GOT3 (cell line): ENCODE measurements at regions not wholly inside any gene's neighbourhood (a gene's known extent, or its start where the extent isn't known, plus 50 kb on each side); places are given as distances from the start of the nearest gene placed in this dataset.
"Not testable (repeated sequence)": the region's sequence is repeated elsewhere in the genome, so short reads cannot be mapped to it uniquely, and the experiment has no call there.

ENCODE experiments used
- DNase-seq: peaks from one replicate; lab custom pipeline; 2025; ENCODE audit warnings: mixed read lengths; lab: John Stamatoyannopoulos, UW

DNA sequence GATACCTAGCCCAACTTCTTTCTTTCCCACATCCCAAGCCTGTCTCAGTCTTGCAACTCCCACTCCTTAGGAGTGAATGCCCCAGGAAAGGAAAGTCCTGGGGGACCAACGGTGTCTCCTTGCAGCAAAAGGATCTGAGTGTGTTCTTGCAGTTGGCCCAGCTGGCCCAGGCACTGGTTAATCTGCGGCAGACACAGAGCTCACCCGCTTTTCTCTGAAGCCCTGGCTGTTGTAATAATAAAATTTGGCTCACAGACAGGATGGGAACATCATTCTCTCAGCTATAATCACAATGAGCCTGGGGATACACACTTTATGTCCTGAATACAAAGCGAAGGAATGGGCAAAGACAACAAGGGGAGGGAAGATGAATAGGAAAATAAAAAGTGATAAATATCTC, 185.6 kb upstream of the ADRA1D start:
- no peak for DNase-seq

- no peak for DNase-seq
These were observed 182.4 kb upstream of the ADRA1D start for GRCh38 chr20:4431446-4431845.

- not testable (repeated sequence) for DNase-seq
These were observed 181.7 kb upstream of the ADRA1D start for GRCh38 chr20:4430826-4431225.

DNA sequence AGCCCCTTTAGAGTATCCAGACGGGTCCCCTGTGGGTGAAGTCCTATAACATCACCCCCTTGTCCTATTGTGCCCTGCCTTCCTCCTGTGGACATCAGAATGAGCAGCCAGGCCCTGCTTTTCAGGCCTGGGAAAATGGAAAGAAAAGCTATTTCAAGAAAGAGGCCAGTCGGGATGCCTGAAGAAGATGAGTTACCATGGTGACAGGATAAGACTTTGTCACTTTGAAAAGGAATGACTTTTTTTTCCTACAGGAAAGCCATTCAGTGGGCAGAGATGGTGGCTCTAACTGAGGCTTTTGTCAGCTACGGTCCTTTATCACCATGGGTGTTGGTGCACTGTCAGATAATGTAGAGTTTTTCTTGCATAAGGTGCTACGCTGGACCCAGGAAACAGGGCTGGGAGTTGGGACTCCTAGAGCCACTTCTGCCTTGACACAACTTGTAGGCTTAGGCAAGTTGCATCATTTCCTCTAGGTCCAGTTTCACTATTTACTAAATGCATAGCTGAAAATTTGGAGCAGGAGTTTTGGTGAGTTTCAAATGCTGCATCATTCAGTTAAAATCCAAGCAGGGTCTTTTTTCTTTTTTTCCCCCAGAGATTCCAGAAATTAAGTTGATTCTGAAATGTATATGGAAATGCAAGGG, 179.0 kb upstream of the ADRA1D start:
- no peak for DNase-seq

DNA sequence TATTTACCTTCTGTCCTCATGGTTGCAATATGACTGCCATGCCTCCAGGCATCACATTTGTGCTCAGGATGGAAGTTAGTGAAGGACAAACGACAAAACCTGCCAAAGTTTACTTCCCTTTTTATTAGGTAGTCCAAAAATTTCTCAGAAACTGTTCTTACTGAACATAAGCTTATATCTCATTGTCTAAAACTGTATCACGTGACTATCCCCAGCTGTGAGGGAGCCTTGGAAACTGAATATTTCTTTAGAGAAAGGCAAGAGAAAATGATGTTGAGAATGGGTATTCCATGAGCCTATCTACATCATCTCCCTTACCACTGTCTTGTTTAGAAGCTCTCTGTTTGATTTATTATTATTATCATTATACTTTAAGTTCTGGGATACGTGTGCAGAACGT, 169.1 kb upstream of the ADRA1D start:
- DNase-seq, result no peak

- DNase-seq, result no peak
These were observed 166.2 kb upstream of the ADRA1D start for GRCh38 chr20:4415281-4415680.

GRCh38 chr20:4413314-4414049, 164.4 kb upstream of the ADRA1D start:
- DNase-seq, result no peak

GRCh38 chr20:4412216-4412615, 163.1 kb upstream of the ADRA1D start:
- DNase-seq, result no peak

DNA sequence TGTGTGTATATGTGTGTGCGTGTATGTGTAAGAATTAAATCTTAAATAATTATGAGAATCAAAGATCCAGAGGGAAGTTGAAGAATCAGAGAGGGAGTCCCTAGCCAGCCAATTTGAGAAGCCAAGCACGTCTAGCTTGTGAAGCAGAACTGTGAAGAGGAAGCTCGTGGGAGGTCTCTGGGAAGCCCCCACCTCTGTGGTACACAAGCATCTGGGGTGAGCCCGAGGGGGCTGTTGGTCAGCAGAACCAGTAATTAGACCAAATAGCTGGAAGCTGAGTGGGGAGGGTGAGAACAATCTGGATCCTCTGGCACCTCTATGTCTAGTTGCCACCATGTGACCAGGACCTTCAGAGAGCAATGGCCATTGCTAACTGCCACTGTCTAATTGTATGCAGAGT, 162.7 kb upstream of the ADRA1D start:
- DNase-seq, result no peak

DNA sequence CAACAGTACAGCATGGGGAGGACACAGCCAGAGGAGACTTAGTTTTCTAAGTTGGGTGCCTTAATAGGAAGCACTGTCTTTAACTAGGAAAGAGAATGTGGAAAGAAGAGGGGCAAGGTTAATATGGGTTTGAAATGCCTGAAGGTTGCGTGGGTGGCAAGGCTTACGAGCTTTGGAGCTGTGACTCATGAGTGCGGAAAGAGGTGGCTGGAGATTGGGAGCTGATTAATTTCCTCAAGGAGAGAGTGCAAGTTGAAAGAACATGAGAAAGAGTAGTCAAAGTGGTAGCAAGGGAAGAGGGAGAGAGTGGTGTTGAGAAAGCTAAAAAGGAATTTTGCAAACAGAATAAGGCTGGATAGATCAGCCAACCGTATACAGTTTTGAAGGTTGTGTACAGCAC, 157.5 kb upstream of the ADRA1D start:
- no peak for DNase-seq

GRCh38 chr20:4401601-4402000, 152.5 kb upstream of the ADRA1D start:
- DNase-seq, result no peak

- DNase-seq, result no peak
These were observed 135.9 kb upstream of the ADRA1D start for GRCh38 chr20:4384961-4385360.

DNA sequence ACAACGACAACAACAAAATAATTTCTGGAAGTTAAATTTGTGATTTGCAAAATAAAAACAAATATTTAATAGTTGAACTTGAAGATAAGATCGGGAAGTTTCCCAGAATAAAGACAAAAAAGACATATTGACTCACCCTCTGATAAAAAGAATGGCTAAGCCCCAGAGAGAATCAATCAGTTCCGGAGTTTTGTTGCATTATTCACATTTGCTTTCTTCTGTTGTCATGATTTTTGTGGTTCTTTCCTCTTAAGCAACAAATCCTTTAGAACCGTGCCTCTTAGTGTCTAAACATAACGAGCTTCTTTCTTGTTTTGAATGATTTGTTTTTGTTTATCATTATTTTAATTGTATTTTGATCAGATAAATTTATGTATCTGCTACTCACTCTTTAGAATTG, 134.9 kb upstream of the ADRA1D start:
- no peak for DNase-seq

DNA sequence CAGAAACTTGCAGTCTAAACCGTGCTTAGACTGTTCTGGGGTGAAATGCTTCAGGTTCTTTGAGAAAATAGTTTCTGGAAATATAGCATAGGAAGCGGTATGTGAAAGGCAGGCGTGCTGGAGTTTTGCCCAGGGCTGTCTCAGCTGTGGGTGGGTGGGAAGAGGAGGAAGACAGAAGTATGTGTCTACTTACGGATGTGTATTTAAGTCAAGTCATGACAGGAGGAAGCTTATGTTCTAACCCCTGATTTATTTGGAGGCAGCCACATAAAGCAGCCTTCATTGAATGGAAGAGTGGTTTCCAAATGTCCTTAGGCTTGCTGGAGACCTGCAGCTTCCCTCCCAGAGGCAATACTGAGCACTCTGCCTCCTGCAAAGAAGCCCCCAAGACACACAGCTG, 126.8 kb upstream of the ADRA1D start:
- DNase-seq, result no peak

GRCh38 chr20:4373454-4373853, 124.4 kb upstream of the ADRA1D start:
- no peak for DNase-seq

GRCh38 chr20:4371623-4372251, 122.7 kb upstream of the ADRA1D start:
- no peak for DNase-seq

DNA sequence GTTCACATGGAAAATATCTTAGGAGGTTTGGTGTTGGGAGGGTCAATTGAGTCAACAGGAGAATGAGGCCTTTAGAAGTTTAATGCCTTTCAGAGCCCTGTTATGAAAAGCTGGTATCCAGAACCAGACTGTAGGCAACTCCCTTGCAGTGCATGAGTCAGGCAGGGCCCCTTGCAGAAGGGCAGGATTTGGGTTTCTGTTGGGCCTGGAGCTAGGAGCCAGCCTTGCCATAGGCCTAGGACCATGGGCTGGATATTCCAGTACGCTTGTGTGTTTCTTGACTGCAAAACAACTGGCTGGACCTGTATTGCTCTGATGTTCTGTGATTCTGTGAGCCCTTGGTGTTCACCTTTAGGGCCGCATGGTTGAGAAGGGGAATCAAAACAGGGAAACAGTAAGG, 121.8 kb upstream of the ADRA1D start:
- DNase-seq, result no peak

DNA sequence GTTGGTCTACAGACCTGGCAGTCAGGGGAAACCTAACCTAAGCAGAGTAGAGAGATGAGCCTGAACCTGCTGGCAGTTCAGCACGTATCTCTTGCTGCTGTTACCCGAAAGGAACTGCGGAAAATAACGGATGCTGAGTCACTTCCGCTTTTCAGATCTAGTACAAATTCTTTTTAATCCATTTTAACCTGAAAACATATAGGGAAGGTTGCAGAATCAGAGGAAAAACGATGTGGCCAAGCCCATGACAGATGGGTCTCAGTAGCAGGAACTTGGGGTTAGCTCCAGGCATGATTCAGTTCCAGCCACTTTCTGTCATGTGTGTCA, 120.7 kb upstream of the ADRA1D start:
- DNase-seq, result no peak

- no peak for DNase-seq
These were observed 120.2 kb upstream of the ADRA1D start for GRCh38 chr20:4369119-4369797.

DNA sequence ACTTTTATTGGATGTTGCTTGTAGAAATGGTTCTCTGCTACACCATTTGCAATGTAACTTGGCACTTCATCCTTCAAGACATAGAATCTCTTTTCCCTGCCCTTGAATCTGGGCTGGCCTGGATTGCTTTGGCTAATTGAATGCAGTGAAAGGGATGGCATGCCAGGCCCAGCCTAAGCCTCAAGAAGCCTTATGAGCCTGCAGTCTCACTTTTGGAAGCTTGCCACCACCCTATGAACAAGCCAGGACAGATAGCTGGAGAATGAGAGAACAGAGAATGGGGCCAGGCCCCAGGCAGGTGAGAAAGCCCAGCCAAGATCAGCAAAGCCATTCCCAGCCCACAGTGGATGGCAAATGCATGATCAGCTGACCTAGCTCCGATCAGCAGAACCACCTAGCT, 117.0 kb upstream of the ADRA1D start:
- no peak for DNase-seq

DNA sequence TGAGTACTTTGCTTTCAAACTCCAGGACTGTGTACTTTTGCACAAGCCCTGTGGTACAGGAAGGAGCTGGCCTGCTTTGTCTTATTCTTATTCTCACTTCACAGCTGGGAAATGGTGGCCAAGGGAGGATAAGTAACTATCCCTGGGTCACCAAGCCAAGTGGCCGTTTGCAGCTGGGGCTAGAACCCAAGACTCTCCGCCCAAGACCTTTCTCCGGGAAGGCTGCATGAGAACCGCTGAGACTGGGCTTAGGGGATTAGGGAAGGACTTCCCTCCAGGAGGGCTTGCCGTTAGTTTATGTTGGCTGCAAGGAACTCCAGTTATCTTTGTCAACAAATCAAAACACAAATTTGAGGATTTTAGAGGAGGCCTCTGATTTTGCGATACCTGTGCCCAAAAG, 109.5 kb upstream of the ADRA1D start:
- no peak for DNase-seq

- no peak for DNase-seq
These were observed 103.3 kb upstream of the ADRA1D start for GRCh38 chr20:4352348-4352747.

DNA sequence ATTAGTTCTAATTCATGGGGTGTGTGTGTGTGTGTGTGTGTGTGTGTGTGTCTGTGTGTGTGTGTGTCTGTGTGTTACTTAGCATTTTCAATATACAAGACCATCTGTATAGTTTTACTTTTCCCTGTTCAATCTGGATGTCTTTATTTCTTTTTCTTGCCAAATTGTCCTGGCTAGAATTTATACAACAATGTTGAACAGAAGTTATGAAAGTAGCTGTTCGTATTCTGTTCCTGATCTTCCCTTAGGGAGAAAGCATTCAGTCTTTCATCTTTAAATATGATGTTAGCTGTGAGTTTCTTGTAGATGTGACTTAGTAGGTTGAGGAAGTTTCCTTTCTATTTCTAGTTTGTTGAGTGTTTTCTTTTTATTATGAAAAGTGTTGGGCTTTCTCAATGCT, 101.0 kb upstream of the ADRA1D start:
- DNase-seq, result no peak
